Gastrocnemius medialis (tissue), 4 donors: ENCODE measurements at regions not wholly inside any gene's neighbourhood (a gene's known extent, or its start where the extent isn't known, plus 50 kb on each side); places are given as distances from the start of the nearest gene placed in this dataset.
A peak's percentile ranks its signal among the peaks of the same experiment; 100 is the strongest.

Source experiments
- ATAC-seq, 2 donors: fragments of 150-250 bp; one replicate each; pipeline ENCODE4 v1.9.1; 2016
- DNase-seq, 2 donors: peaks; one replicate each; pipeline ENCODE4 v3.0.0-alpha.2; 2019
- H3K27ac ChIP-seq, 4 donors: fragments of 200-600 bp; sonication (generic); 1 replicate in 1 of 4; 2 replicates in 3 of 4; pipeline ENCODE4 v1.5.1; 2016 to 2018; ENCODE audit warnings: mild to moderate bottlenecking in 2 of 4, moderate library complexity in 1 of 4
- H3K27me3 ChIP-seq, 3 donors: fragments of 200-600 bp; sonication (generic) in 2 of 3; 1 replicate in 1 of 3; 2 replicates in 2 of 3; pipeline versions ENCODE4 v1.5.1 to v1.6.0; 2016 to 2019; ENCODE audit warnings: mild to moderate bottlenecking in 1 of 3, moderate library complexity in 1 of 3
- H3K36me3 ChIP-seq, 2 donors: fragments of 200-600 bp; sonication (generic) in 1 of 2; one replicate each; pipeline ENCODE4 v1.5.1; 2017 to 2018
- H3K4me1 ChIP-seq, 2 donors: fragments of 200-600 bp; sonication (generic) in 1 of 2; one replicate each; pipeline ENCODE4 v1.5.1; 2016 to 2017; ENCODE audit warnings: mild to moderate bottlenecking in 2 of 2
- H3K4me3 ChIP-seq, 4 donors: fragments of 200-600 bp; sonication (generic) in 3 of 4; 1 replicate in 1 of 4; 2 replicates in 3 of 4; pipeline ENCODE4 v1.5.1; 2016 to 2019; ENCODE audit warnings: mild to moderate bottlenecking in 2 of 4
- H3K9me3 ChIP-seq, 3 donors: fragments of 200-600 bp; sonication (generic) in 2 of 3; 1 replicate in 1 of 3; 2 replicates in 2 of 3; pipeline ENCODE4 v1.5.1; 2016 to 2019
- CTCF ChIP-seq, 5 experiments: fragments of 450-650 bp in 3 of 5; fragments of 200-600 bp in 2 of 5; sonication (generic) in 2 of 5; IDR thresholded peaks in 4 of 5; conservative IDR thresholded peaks in 1 of 5; 1 replicate in 4 of 5; 2 replicates in 1 of 5; pipeline ENCODE4 v1.5.1; 2016 to 2019; ENCODE audit warnings: antibody characterized with exemption in 5 of 5, mild to moderate bottlenecking in 3 of 5, moderate library complexity in 3 of 5
- POLR2A ChIP-seq, 2 donors: fragments of 450-650 bp; IDR thresholded peaks; one replicate each; pipeline ENCODE4 v1.6.1; 2017; ENCODE audit warnings: antibody characterized with exemption in 2 of 2, mild to moderate bottlenecking in 2 of 2, moderate library complexity in 2 of 2
- in situ Hi-C, 4 donors: fragments of 200-750 bp; cut with MboI; loops; one replicate each; pipeline versions ENCODE4 v1.15.0 to v1.8.0; 2017; ENCODE audit warnings: low sequenced_read_pairs in 4 of 4
- intact Hi-C: fragments of 100-400 bp; cut with DNase I; formaldehyde crosslinking; loops from one replicate; pipeline ENCODE4 v1.15.1; 2023; ENCODE audit warnings: low total_unique reads

GRCh38 chr4:77466430-77466829 is 139.2 kb upstream of the CXCL13 start:
- intact Hi-C loops (no loop called here), in situ Hi-C loops (no loop called here)
- no peak for ATAC-seq
- H3K4me3 ChIP-seq = no peak overlapping the region
- H3K4me1 ChIP-seq = no peaks in the 10 kb centered on the region
- H3K36me3 ChIP-seq = no peaks in the 10 kb centered on the region
- DNase-seq = no peak
- no peak overlapping the region for H3K27ac ChIP-seq
- no peak for TF ChIP-seq CTCF (IDR thresholded peaks at IDR 0.05 in 4 of 5, conservative IDR thresholded peaks at IDR 0.05 in 1 of 5)
- TF ChIP-seq POLR2A (IDR thresholded peaks at IDR 0.05) = no peak
- H3K27me3 ChIP-seq = no peaks in the 10 kb centered on the region
- H3K9me3 ChIP-seq = no peaks in the 10 kb centered on the region

- Histone ChIP-seq H3K27ac (no peak overlapping the region), H3K27me3 (no peaks in the 10 kb centered on the region), H3K9me3 (no peaks in the 10 kb centered on the region), H3K4me1 (no peaks in the 10 kb centered on the region), H3K36me3 (no peaks in the 10 kb centered on the region), H3K4me3 (no peak overlapping the region)
- DNase-seq (no peak), ATAC-seq (no peak)
- TF ChIP-seq POLR2A (IDR thresholded peaks at IDR 0.05) (no peak), CTCF (IDR thresholded peaks at IDR 0.05 in 4 of 5, conservative IDR thresholded peaks at IDR 0.05 in 1 of 5) (no peak)
- in situ Hi-C loops (no loop called here), intact Hi-C loops (no loop called here)
Observed at GRCh38 chr4:77471821-77472495, 133.7 kb upstream of the CXCL13 start.

- in situ Hi-C loops = no loop called here
Observed at GRCh38 chr4:77473509-77473908, 132.1 kb upstream of the CXCL13 start.

GRCh38 chr4:77481856-77482255 is 123.8 kb upstream of the CXCL13 start:
- intact Hi-C loops (no loop called here), in situ Hi-C loops (no loop called here)
- H3K4me1 ChIP-seq = no peaks in the 10 kb centered on the region
- no peaks in the 10 kb centered on the region for H3K27me3 ChIP-seq
- TF ChIP-seq POLR2A (IDR thresholded peaks at IDR 0.05) = no peak
- TF ChIP-seq CTCF (IDR thresholded peaks at IDR 0.05 in 4 of 5, conservative IDR thresholded peaks at IDR 0.05 in 1 of 5) = no peak
- H3K27ac ChIP-seq = no peak overlapping the region
- H3K9me3 ChIP-seq = no peaks in the 10 kb centered on the region
- ATAC-seq (no peak), DNase-seq (no peak)
- no peaks in the 10 kb centered on the region for H3K36me3 ChIP-seq
- no peak overlapping the region for H3K4me3 ChIP-seq

More at GRCh38 chr4:77473509-77473908, 132.1 kb upstream of the CXCL13 start:
- intact Hi-C loops = no loop called here
- no peak for ATAC-seq
- Histone ChIP-seq H3K4me3 (no peak overlapping the region), H3K36me3 (no peaks in the 10 kb centered on the region), H3K27ac (no peak overlapping the region), H3K4me1 (no peaks in the 10 kb centered on the region), H3K9me3 (no peaks in the 10 kb centered on the region), H3K27me3 (no peaks in the 10 kb centered on the region)
- DNase-seq = no peak
- no peak for TF ChIP-seq POLR2A (IDR thresholded peaks at IDR 0.05)
- peak in 1 of 5 experiments; percentile 14 for TF ChIP-seq CTCF (IDR thresholded peaks at IDR 0.05 in 4 of 5, conservative IDR thresholded peaks at IDR 0.05 in 1 of 5)

GRCh38 chr4:77488882-77489281 is 116.7 kb upstream of the CXCL13 start:
- Histone ChIP-seq H3K4me1 (no peaks in the 10 kb centered on the region), H3K27ac (peak overlapping the region in 2 of 4 donors; percentile 38 to 41), H3K9me3 (no peaks in the 10 kb centered on the region), H3K36me3 (no peaks in the 10 kb centered on the region), H3K27me3 (no peaks in the 10 kb centered on the region), H3K4me3 (no peak overlapping the region)
- no peak for DNase-seq
- peak in 1 of 2 donors; percentile 65 for ATAC-seq
- TF ChIP-seq CTCF (IDR thresholded peaks at IDR 0.05 in 4 of 5, conservative IDR thresholded peaks at IDR 0.05 in 1 of 5) (no peak), POLR2A (IDR thresholded peaks at IDR 0.05) (no peak)
- intact Hi-C loops (no loop called here), in situ Hi-C loops (no loop called here)
